ENCODE measurements at regions not wholly inside any gene's neighbourhood (a gene's known extent, or its start where the extent isn't known, plus 50 kb on each side); places are given as distances from the start of the nearest gene placed in this dataset.

DNA sequence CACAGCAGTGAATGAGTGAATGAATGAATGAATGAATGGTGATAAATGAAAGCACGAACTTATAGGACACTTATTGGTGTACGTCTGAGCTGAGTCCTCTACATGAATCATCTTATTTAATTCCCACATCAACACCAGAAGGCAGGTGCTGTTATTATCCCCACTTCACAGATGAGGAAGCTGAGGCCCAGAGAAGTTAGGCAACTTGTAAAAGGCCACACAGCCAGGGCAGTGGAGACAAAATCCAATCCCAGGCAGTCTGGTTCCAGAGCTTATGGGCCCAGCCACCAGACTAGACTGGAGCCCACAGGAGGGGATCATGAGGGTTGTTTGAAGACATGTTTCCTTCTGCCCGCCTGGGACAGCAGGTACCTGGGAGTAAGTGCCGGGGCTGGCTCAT is 364.0 kb downstream of the MN1 start:
- DNase-seq, result no peak

DNA sequence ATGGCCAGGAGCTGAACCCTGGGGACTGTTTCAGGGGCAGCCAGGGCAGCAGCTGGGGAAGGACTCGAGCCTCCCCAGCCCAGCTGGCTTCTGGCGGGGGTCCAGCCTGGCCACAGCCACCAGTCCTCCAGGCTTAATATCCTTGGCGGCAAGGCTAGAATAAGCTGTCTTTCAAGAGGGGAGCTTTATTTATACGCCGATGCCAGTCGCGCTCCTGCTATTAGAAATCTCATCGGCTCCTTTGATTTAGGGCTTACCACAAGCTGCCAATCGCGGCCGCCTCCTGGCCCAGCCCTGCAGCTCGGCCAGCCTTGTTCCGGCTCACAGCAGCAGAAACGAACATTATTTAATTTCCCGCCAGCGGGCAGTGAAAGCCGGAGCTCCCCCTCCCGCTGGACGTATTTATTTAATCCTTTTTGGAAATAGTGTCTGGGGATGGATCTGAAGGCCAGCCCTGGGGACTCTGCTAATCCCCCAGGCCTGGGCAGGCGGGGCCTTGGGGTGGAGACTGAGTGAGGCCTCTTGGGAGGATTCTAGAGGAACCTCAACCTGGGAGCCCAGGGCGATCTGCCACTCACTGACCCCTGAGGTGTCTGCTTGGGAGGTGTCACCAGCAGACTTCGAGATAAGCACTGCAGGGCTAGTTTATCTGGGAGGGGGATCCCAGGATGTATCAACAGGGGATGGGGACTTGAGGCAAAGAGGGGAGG is 363.1 kb downstream of the MN1 start:
- DNase-seq, result peak; percentile 2

DNA sequence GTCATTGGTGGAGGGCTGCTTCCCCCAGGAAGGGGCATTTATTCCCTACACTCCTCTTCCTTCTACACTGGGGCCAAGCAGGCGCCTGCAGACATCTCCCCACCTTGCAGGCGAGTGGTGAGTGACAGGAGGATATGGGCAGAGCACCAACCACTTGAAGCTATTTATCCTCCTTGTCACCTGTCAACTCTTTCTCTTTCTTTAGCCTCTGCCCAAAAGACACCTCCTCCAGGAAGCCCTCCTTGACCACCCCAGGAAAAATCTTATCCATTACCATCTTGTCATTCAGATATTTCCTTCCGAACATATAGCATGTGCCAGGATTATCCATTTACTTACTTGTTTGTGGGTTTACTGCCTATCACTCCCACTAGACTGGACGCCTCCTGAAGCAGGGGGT is 362.4 kb downstream of the MN1 start:
- DNase-seq, result no peak

DNA sequence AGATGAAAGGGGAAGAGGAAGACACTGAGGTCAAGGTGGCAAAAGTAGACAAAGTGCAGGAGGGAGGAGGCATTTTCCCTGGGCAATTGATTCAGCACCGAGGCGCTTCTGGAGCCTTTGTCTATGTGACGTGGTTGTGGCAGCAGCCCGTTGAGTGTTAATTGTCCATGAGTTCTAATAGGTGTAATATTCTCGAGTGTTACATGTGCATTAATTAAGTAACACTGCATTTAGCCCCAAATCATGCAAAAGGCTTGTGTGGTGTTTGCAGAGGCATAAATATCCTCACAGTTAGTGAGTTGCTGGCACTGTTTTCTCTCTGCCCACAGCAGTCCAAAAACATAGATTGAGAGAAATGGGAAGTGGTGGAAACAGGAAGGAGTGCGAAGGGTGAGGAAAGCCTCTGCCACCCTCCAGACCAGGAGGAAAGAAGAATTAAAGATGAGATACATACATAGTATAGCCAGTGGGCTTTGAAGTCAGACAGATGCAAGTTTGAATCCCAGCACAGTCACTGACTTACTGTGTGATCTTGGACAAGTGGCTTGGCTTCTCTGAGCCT is 361.2 kb downstream of the MN1 start:
- no peak for DNase-seq

DNA sequence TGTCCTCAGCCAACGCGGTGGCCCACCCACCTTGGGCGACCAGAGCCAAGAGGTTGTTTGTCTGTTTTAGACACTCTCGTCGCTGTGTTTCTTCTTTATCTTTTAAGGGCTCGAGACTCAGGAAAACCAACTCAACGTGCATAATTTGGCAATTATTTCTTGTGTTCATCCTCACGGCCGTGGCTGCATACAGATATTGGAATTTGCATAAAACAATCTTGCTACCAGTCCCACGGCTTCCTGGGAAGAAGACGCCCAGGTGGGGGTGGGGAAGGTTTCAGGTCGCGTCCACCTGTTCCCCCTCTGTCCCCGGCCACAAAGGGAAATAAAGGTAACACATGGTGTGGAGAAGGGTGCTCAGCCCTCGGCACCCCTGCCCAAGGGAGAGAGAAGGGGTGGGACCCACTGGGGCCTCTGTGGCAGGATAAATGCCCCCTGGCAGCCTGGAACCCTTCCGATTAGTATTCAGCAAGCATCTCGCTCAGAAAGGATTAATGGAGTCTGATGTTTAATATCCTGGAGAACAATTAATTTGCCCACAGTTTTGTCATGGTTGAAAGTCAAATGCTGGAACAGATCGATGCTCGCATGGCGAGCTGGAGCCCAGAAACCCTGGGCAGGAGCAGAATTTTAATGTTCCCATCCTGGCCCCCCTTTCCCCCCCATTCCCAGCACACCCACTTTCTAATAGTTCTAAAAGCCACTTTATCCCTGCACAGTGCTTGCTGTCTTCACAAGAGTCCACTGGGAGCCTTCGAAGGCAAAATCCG is 359.7 kb downstream of the MN1 start:
- DNase-seq, result no peak

DNA sequence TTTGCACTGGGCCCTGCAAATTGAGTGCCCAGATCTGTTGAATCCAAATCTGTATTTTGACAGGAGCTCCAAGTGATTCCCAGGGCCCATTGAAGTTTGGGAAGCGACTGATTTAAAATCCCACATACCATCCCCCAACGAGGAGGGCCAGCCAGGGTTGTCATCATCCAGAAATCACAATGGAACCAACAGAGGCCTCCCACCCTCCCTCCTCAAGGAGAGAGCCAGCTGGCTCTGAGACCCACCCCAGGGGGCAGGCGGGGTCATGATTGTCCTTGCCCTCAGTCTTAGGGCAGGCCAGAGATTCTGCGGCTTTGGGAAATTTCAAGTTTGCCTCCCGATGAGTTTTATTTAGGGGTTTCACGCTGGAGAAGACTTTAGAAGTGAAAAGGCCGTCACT is 358.2 kb downstream of the MN1 start:
- no peak for DNase-seq

DNA sequence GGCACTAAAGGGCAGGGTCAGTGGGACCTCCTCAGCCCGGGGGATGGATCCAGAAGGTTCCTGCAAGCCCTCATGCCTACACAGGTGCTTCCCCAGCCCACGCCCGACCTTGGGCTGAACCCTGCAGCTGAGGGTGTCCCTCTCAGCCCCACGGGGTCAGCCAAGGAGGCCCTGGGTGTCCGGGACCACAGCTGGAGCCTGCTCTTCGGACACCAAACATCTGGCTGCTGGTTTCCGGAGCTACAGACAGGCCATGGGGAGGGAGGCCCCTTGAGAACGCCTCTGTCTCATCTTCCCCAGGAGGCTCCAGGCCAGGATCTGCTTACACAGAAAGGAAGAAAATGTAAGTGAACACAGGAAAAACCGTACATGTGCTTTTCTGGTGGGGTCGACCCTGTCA is 355.7 kb downstream of the MN1 start:
- DNase-seq, result no peak

DNA sequence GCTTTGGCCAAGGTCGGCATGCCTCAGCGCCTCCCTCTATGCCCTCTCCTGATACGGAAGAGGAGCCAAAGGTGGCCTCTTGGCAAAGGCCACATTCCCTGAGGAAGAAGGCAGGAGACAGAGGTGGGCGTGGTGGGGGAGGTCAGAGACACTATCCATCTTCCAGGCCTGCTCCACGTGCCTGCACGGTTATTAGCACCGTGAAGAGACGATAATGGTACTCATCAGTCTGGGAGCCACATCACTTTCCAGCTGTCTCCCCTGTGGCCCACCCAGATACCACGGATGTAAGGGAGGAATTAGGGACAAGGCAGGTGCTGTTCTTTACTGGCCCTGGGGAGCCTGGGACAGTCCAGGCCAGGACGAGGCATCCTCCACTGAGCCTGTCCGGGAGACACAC is 354.3 kb downstream of the MN1 start:
- no peak for DNase-seq

DNA sequence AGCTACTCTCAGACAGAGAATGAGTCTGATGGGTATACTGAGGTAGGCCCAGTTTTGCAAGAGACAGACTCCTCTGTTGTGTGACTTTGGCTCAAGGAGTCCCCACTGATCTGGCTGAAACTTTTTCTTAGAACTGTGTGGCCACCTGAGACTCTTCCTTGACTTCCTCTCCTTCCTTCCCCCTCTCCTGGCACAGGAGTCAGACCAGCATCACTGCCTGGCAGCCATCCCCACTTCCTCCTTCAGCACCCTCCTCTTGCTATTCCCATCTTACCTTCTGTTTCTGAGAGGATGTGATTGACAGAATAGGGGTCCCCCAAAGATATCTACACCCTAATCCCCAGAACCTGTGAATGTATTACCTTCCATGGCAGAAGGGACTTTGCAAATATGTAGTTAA is 351.1 kb downstream of the MN1 start:
- no peak for DNase-seq

DNA sequence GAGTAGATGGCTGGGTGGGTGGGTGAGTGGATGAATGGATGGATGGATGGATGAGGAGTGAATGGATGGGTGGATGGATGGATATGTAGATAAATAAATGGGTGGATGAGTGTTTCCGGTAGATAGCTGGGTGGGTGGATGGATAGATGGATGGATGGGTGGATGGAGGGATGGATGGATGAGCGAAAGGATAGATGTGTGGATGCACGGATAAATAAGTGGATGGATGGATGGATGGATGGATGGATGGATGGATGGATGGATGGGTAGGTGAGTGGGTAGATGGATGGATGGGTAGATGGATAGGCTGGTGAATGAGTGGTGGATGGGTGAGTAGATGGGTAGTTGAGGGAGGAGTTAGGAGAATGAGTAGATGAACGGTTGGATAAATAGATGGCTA is 349.3 kb downstream of the MN1 start:
- DNase-seq, result no peak

DNA sequence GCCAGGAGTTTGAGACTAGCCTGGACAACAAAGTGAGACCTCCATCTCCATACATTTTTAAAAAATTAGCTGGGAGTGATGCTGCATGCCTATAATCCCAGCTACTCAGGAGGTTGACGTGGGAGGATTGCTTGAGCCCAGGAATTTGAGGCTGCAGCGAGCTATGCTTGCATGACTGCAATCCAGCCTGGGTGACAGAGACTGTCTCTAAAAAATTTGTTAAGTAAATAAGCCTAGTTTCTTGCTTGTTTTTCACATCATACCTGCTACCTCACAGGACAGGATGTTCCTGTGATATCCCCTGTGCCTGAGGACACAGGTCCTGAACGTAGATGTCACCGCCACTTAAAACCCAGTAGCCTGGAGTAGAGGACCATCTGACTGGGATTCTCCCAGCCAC is 348.6 kb downstream of the MN1 start:
- no peak for DNase-seq

DNA sequence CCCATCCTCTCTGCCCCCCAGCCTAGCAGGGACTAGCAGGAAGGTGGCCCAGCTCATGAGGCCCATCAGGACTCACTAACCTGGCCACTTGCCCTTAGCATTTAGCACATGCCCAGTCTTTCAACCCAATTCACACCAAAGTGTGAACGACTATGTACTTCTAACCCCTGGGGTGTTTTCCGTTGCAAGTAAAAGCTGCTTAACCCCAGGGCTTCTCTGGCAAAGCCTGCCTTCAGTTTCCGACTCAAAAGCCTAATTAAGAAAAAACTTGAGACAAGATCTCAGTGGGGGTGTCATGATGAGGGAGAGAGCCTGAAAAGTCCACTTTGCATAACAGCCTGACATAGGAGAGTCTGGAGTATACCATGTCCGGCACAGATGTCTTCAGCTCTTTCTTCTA is 347.8 kb downstream of the MN1 start:
- DNase-seq, result no peak

DNA sequence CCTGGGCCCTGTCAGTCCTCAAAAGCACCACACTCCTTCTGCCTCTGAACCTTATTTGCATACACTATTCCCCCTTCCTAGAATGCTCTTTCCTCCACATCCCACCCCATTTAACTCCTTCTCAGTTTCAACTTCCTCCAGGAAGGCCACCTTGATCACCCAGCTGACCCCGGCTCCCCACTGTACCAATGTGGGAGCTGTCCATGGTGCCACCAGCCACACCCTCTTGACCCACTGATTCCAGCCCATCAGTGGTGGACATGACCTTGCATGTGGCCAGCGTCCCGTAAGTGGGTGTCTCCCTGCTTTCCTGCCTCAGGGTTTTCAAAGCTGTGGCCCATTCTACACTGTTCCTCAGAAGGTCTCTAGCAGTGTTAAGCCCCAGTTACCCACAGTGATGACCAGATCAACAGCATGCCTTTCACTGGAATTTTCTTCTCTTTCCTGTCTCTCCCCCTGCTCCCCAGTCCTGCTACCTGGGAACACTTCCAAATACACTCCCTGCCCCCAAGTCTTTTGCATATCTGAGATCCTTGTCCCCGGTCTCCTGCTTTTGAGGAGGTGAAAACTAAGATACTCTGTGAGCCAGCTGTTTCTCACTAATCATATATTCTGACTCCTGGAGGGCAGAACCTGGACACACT is 346.6 kb downstream of the MN1 start:
- DNase-seq, result no peak

DNA sequence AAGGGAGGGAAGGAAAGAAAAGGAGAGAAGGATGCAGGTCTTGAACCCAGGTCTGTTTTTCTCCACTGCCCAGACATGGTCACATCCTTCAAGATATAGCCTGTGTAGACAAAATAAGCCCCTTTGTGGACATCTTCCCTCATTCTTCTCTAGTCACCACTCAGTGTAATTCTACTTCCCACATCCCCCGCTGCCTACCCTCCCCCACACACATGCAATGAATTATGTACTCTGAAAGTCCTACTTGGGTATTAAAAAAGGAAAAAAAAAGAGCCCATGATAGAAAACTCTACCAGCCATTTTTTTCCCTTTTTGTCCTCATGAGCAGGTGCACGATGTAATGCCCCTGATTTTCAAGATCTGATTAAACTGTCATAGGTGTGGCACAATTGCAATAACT is 346.0 kb downstream of the MN1 start:
- DNase-seq, result no peak

DNA sequence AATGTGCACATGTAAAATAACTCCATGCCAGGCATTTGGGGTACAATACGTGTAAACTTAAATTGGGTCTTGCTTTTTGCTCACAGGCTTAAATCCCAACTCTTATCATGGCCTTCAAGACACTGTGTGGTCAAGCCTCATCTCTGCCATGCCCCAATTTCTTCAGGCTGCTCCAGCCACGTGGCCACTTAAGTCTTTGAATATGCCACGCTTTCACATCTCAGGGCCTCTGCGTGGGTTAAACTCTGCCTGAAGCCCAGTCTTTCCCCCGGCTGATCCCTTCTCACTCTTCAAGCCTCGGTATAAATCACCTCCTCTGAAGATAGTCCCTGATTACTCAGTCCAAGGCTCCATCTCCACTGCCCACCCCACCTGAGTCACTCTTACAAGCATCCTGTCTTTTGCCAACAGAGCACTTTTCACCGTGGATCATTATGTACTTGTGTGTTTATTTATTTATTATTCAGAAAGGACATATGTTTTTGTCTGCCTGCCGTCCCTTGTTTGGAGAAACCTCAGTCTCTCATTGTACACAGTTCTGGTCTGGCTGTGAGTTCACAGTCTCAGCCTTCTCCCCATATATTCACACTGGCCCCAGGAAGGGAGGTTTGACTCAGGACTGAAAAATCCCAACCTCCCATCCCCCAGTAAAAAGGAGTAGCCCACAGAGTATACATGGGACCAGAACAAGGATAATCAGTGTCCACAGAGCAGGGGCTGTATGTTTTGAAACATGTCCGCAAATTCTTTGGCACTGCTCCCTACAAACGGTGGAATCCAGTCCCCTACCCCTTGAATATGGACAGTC is 344.7 kb downstream of the MN1 start:
- DNase-seq, result no peak

DNA sequence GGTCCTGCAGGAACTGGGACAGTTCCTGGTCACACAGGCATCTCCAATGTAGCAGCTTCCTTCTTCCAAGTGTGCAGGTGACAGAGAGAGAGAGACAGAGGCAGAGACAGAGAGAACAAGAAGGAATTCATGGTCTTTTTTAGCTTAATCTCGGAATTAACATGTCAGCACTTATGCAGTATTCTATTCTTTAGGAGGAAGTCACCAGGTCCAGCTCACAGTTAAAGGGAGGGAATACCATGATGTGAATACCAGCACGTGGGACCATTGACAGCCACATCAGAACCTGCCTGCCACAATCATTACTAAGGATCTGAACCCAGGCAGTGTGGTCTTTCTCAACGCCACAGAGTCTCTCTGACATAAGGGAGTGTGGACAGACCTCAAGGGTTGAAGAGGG is 341.6 kb downstream of the MN1 start:
- DNase-seq, result no peak

DNA sequence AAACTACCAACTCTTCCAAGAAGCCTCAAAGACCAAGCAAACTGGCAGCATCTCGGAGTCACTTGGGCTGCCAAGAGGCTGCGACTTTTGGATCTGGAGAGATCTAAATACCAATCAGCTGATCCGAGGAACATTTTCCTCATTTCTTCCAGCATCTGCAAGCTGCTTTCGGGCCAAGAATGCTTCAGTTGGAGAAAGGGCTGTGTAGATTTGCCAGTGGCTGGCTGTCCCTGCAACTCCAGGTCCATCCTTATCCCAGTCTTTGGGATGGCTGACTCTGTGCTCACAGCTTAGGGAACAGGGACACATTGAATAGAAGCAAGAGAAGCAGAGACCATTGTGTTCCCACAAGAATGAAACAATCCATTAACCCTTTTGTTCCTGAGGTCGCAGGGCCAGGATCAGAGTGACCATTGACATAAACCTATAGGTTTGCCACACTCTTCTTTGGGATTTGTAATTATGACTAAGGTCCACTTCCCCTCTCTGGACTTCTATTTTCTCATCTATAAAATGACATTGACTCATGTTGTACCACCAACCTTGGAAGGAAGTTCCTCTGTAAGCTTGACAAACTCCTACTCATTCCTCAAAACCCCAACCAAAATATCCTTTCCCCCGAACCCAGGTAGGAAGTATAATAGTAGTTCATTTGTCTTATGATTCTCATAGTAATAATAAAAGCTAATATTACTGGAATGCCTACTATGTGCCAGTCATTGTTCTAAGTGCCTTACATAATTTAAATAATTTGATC is 340.8 kb downstream of the MN1 start:
- DNase-seq, result no peak

DNA sequence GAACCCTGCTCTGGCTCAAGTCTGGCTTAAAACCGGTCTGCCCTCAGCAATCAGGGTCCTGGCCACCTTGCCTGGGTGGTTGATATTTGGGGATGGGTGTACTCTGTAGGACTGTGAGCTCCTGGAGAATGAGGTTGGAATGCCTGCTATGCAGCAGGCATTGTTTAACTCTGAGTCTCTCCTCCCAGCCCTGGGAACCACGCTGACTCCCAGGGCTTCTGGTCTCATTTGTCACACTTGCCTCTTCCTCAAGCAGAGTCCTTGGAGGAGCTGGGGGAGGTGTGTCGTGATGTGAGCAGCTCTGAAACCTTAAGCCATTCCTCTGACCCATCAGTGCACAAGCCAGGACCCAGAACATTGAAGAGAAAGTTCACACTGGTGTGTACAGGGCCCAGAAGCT is 340.1 kb downstream of the MN1 start:
- no peak for DNase-seq

DNA sequence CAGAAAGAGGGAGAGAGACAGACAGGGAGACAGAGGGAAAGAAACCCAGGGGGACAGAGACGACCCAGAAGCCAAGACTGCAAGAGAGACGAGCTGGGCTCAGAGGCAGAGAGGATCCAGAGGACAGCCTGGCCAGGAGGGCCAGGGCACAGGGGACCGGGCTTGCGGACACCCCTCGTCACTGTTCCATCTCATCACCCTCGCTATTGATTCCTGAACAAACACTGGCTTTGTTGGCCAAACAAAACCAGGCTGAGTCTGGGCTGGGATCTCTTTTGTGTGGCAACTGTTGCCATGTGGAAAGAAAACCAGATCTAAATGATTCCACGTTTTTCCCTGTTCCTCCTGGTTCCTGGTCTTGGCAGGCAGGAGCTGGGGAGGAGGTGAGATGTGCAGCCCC is 339.4 kb downstream of the MN1 start:
- DNase-seq, result peak; percentile 34

DNA sequence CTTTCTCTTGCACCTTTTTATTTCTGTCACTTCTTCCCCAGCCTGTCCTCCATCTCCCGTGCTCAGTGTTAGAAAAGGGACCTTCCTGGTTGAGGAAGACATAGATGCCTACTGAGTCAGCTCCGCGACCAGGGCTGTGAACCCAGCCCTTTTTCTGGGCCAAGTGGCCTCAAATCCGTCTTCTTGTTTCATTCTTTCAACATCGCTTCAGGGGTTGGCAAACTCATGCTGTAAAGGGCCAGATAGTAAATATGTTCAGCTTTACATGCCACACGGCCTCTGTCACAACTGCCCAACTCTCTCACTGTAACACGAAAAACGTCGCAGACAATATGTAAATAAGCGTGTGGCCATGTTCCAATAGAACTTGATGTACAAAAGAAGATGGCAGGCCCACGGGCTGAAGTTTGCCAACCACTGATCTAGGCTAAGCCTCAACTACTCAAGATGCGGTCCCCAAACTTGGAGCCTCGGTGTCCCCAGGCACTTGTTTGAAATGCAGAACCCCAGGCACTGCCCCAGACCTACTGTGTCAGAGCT is 338.4 kb downstream of the MN1 start:
- no peak for DNase-seq

DNA sequence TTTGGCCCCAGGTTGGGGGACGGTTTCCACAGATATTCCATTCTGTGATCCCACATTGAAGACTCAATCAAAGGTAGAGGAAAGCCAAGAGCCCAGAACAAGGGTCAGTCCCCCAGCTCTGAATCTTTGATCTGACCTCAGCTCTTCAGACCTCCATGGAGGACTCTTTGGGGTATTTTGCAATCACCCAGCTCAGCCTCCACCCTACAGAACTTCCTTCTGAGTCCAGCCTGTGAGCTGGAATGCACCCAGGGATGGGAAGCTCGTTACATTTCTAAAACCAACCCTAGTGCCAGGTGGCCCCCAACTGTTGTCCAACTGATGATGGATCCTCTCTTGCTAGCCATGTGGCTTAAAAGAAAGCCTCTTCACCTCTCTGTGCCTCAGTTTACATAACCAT is 335.3 kb downstream of the MN1 start:
- no peak for DNase-seq

Data from NCI-H748 treated with DMSO at 0.1 percent for 48 hours (cell line).